Cardiac muscle cell (in vitro differentiated cells and primary cell): ENCODE measurements at regions not wholly inside any gene's neighbourhood (a gene's known extent, or its start where the extent isn't known, plus 50 kb on each side); places are given as distances from the start of the nearest gene placed in this dataset.
A peak's percentile ranks its signal among the peaks of the same experiment; 100 is the strongest.
"Not testable (repeated sequence)": the region's sequence is repeated elsewhere in the genome, so short reads cannot be mapped to it uniquely, and the experiment has no call there.

ENCODE experiments used
- DNase-seq, 2 donors: peaks; one replicate each; pipeline versions ENCODE4 v3.0.0 to v3.0.0-alpha.2; 2010 to 2017; ENCODE audit warnings: low read depth in 1 of 2, low spot score in 1 of 2
- H3K27ac ChIP-seq: fragments of 200-600 bp; sonication (generic); 2 replicates; pipeline ENCODE4 v1.5.1; 2016
- H3K27me3 ChIP-seq: fragments of 200-600 bp; sonication (generic); 2 replicates; pipeline ENCODE4 v1.6.0; 2016; ENCODE audit warnings: control low read depth
- H3K36me3 ChIP-seq: fragments of 200-600 bp; sonication (generic); 2 replicates; pipeline ENCODE4 v1.5.1; 2016; ENCODE audit warnings: control low read depth
- H3K4me1 ChIP-seq: fragments of 200-600 bp; sonication (generic); 2 replicates; pipeline ENCODE4 v1.8.1; 2017; ENCODE audit warnings: low read depth, mild to moderate bottlenecking, mixed run types
- H3K4me3 ChIP-seq: fragments of 200-600 bp; sonication (generic); 2 replicates; pipeline ENCODE4 v1.5.1; 2016; ENCODE audit warnings: mild to moderate bottlenecking
- H3K9me3 ChIP-seq: fragments of 200-600 bp; sonication (generic); 2 replicates; pipeline ENCODE4 v1.5.1; 2017; ENCODE audit warnings: low read depth, mild to moderate bottlenecking, control low read depth
- TF ChIP-seq, protein P1 (sequence below): IDR thresholded peaks from 2 replicates; pipeline ENCODE4 v1.5.1; 2012; ENCODE audit warnings: low read depth, mild to moderate bottlenecking, low read length

DNA sequence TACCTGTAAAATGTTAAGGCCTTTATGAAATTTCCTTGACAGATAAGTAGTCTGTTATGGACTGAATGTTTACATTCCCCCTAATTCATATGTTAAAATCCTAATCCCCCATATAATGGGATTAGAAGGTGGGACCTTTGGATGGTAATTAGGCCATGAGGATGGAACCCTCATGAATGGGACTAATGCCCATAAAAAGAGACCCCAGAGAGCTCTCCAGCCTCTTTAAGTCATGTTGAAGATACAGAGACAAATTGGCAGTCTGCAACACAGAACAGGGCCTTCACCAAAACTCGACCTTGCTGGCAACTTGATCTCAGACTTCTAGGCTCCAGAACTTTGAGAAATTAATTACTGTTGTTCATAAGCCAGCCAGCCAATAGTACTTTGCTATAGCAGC is 1344.5 kb upstream of the PCDH7 start:
- DNase-seq: no peak
- Histone ChIP-seq H3K27me3 (no peaks in the 10 kb centered on the region), H3K4me3 (no peak overlapping the region), H3K27ac (no peak overlapping the region), H3K4me1 (no peaks in the 10 kb centered on the region), H3K9me3 (no peaks in the 10 kb centered on the region), H3K36me3 (no peaks in the 10 kb centered on the region)
- TF ChIP-seq, protein P1, sequence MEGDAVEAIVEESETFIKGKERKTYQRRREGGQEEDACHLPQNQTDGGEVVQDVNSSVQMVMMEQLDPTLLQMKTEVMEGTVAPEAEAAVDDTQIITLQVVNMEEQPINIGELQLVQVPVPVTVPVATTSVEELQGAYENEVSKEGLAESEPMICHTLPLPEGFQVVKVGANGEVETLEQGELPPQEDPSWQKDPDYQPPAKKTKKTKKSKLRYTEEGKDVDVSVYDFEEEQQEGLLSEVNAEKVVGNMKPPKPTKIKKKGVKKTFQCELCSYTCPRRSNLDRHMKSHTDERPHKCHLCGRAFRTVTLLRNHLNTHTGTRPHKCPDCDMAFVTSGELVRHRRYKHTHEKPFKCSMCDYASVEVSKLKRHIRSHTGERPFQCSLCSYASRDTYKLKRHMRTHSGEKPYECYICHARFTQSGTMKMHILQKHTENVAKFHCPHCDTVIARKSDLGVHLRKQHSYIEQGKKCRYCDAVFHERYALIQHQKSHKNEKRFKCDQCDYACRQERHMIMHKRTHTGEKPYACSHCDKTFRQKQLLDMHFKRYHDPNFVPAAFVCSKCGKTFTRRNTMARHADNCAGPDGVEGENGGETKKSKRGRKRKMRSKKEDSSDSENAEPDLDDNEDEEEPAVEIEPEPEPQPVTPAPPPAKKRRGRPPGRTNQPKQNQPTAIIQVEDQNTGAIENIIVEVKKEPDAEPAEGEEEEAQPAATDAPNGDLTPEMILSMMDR: no peak

DNA sequence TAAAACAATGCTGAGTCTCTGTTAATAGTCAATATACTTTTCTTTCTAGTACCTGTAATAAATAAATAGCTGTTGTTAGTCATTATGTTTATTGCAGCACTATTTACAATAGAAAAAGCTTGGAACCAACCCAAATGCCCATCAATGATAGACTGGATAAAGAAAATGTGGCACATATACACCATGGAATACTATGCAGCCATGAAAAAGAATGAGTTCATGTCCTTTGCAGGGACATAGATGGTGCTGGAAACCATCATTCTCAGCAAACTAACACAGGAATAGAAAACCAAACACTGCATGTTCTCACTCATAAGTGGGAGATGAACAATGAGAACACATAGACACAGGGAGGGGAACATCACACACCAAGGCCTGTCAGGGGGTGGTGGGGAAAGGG is 1341.9 kb upstream of the PCDH7 start:
- H3K27me3 ChIP-seq, H3K9me3 ChIP-seq, H3K4me3 ChIP-seq, DNase-seq, H3K27ac ChIP-seq, H3K36me3 ChIP-seq, H3K4me1 ChIP-seq: not testable (repeated sequence)

DNA sequence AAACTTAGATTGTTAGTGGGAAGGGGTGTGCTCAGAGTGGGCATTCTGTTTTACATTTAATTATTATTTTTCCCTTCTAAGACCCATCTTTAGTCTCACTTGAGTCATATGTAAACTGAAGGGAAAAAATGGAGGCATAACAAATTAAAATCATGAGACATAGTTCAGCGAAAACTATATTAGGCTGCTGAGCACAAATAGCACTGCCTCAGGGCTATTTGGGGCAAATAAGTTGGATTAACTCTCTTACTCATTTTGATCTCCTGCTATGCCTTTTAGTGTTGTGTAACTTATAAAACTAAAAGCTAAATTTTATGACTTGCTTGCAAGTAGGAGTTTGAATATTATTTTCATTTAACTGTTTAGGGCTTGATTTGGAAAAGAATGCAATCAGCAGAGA is 1329.2 kb upstream of the PCDH7 start:
- no peak for DNase-seq
- H3K27ac ChIP-seq: no peak overlapping the region
- H3K27me3 ChIP-seq: no peaks in the 10 kb centered on the region
- no peaks in the 10 kb centered on the region for H3K9me3 ChIP-seq
- H3K4me1 ChIP-seq: no peaks in the 10 kb centered on the region
- no peaks in the 10 kb centered on the region for H3K36me3 ChIP-seq
- no peak overlapping the region for H3K4me3 ChIP-seq
- TF ChIP-seq, protein P1: no peak

DNA sequence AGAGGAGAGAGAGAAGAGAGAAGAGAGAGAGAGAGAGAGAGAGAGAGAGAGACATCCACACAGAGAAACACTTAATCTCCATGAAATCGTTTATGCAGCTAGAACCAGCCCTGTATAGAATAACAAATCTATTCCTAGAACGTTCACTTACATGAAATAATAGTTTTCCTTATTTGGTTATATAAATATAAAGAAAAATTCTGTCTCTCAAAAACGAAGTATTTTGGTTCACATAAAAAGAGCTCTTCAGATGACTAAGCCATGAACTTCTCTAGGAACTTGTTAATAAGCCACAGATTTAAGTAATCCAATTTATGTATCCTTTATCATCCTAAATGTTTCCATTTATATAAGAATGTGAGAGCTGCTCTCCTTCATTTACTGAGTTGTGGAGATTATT is 1315.1 kb upstream of the PCDH7 start:
- Histone ChIP-seq H3K27ac (no peak overlapping the region), H3K36me3 (no peaks in the 10 kb centered on the region), H3K4me3 (no peak overlapping the region), H3K27me3 (no peaks in the 10 kb centered on the region), H3K4me1 (no peaks in the 10 kb centered on the region), H3K9me3 (no peaks in the 10 kb centered on the region)
- TF ChIP-seq, protein P1: no peak
- DNase-seq: no peak

DNA sequence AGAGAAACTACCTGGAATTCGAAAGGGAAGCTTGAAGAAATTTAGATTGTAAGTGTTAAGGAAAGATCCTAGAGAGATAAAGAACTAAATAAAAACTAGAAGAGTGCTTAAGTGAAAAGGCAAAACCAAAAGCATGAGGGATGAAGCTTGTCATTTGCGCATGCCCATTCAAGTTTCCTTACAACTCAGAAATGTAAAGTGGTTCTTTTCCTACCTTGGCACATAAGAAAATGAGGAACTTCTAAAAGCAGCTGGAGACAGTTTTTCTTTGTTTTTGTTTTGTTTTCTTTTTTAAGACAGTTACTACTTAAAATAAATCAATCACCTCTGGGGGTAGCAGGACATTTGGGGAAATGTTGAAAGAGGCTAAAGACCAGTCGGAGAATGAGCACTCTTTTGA is 1304.4 kb upstream of the PCDH7 start:
- no peak for DNase-seq
- no peaks in the 10 kb centered on the region for H3K4me1 ChIP-seq

DNA sequence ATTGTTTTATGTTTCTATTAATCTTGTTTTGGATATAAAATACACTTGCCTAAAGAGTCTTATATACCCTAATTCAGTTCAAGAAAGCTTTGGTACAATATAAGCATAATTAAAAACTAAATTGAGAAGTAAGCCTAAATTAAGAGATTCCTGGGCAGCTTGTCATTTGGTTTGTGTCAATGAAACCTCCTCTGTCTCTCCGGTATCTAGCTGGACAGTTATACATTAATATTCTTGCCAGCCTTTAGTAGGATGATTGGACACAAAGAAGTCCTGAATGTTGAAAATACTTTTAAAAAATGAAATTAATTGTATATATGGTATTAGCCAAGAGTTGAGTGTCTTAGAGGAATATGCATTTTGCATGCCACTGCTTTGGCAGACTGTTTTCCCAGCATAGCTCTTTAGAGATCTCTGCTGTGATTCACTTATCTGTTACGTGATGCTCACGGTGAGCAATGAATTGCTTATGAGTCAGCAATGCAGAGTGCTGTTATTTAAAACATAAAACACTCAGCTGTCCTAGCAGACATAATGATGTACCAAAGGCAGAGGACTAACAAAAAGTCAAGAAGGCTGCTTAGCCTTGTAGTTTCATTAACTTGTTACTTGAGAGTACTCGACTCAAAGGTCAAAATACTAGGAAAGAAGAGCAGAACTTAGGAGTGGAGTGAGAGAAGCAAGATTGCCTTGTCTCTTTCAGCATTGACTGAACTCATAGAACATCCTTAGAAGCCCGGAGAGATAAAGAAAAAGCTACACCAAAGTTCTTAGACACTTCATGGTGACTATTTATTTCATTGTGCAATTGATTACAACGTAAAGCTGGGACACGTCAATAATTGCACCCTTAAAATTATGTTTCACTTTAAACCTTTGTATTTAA is 1296.1 kb upstream of the PCDH7 start:
- Histone ChIP-seq H3K9me3 (no peaks in the 10 kb centered on the region), H3K4me1 (peaks cover 3% of the 10 kb centered on the region), H3K27ac (no peak overlapping the region), H3K27me3 (no peaks in the 10 kb centered on the region), H3K36me3 (no peaks in the 10 kb centered on the region), H3K4me3 (no peak overlapping the region)
- peak; percentile 8 to 17 for DNase-seq
- TF ChIP-seq, protein P1: no peak

More for the DNA sequence above, 1304.4 kb upstream of the PCDH7 start:
- no peaks in the 10 kb centered on the region for H3K27me3 ChIP-seq
- H3K36me3 ChIP-seq: no peaks in the 10 kb centered on the region
- TF ChIP-seq, protein P1: no peak
- no peaks in the 10 kb centered on the region for H3K9me3 ChIP-seq
- H3K27ac ChIP-seq: no peak overlapping the region
- H3K4me3 ChIP-seq: no peak overlapping the region
